AG04449 (cell line): ENCODE measurements at regions not wholly inside any gene's neighbourhood (a gene's known extent, or its start where the extent isn't known, plus 50 kb on each side); places are given as distances from the start of the nearest gene placed in this dataset.

Experiments used
- CTCF ChIA-PET: fragments of 350-600 bp; formaldehyde crosslinking; extraction: SDS; loops from one replicate; lab custom pipeline; 2021; ENCODE audit warnings: antibody characterized with exemption; lab: Yijun Ruan, JAX
- POLR2A ChIA-PET: fragments of 400-600, 350-600 bp; formaldehyde crosslinking; extraction: SDS; loops from one replicate; lab custom pipeline; 2020; ENCODE audit warnings: antibody characterized with exemption, inconsistent platforms; lab: Yijun Ruan, JAX
- DNase-seq: peaks from one replicate; pipeline ENCODE4 v3.0.0-alpha.2; 2010; ENCODE audit warnings: low read depth, low spot score
- H3K4me3 ChIP-seq: 2 replicates; pipeline ENCODE4 v1.5.1; 2011; ENCODE audit warnings: low read depth, mild to moderate bottlenecking, control low read depth, low read length
- CTCF ChIP-seq: IDR thresholded peaks from one replicate; pipeline ENCODE4 v1.5.1; 2011; ENCODE audit warnings: mild to moderate bottlenecking, moderate library complexity, low read length, control low read depth, inconsistent platforms; ENCODE audit not compliant: insufficient read depth; ENCODE audit errors: missing control alignments

- no peak for DNase-seq
Measured at GRCh38 chr9:99336531-99336930, 114.4 kb downstream of the SEC61B start.

GRCh38 chr9:99340281-99340680, 118.2 kb downstream of the SEC61B start:
- ChIA-PET CTCF (no interaction called here), POLR2A (no interaction called here)
- TF ChIP-seq CTCF, result no peak
- H3K4me3 ChIP-seq, result no peak overlapping the region
- no peak for DNase-seq

More at GRCh38 chr9:99336531-99336930, 114.4 kb downstream of the SEC61B start:
- TF ChIP-seq CTCF, result no peak
- no peak overlapping the region for H3K4me3 ChIP-seq
- ChIA-PET POLR2A (no interaction called here), CTCF (no interaction called here)

GRCh38 chr9:99341686-99342085, 119.6 kb downstream of the SEC61B start:
- no peak overlapping the region for H3K4me3 ChIP-seq
- no peak for DNase-seq
- ChIA-PET CTCF (no interaction called here), POLR2A (no interaction called here)
- no peak for TF ChIP-seq CTCF

GRCh38 chr9:99345451-99345850, 123.4 kb downstream of the SEC61B start:
- no peak for DNase-seq
- CTCF ChIA-PET, result no interaction called here
- TF ChIP-seq CTCF, result no peak
- POLR2A ChIA-PET, result no interaction called here
- H3K4me3 ChIP-seq, result no peak overlapping the region

- H3K4me3 ChIP-seq, result no peak overlapping the region
- no peak for DNase-seq
- POLR2A ChIA-PET, result no interaction called here
- CTCF ChIA-PET, result no interaction called here
- TF ChIP-seq CTCF, result no peak
Measured at GRCh38 chr9:99345942-99346341, 123.9 kb downstream of the SEC61B start.

GRCh38 chr9:99347568-99347967, 125.5 kb downstream of the SEC61B start:
- no peak for DNase-seq
- no peak for TF ChIP-seq CTCF
- no peak overlapping the region for H3K4me3 ChIP-seq
- POLR2A ChIA-PET, result no interaction called here
- CTCF ChIA-PET, result interaction anchor here (0.9 kb wide), 1 partner anchor 83 kb away, joined by 3 read pairs; no protein-coding TSS in a partner anchor
